ENCODE measurements at regions not wholly inside any gene's neighbourhood (a gene's known extent, or its start where the extent isn't known, plus 50 kb on each side); places are given as distances from the start of the nearest gene placed in this dataset.

- no peak for DNase-seq
These were observed 241.5 kb upstream of the SATB1 start for GRCh38 chr3:18666655-18667054.

GRCh38 chr3:18660059-18660458, 234.9 kb upstream of the SATB1 start:
- DNase-seq, result no peak

- DNase-seq, result no peak
These were observed 233.0 kb upstream of the SATB1 start for GRCh38 chr3:18657858-18658820.

GRCh38 chr3:18656866-18657265, 231.7 kb upstream of the SATB1 start:
- no peak for DNase-seq

GRCh38 chr3:18656410-18656809, 231.3 kb upstream of the SATB1 start:
- no peak for DNase-seq

GRCh38 chr3:18655827-18656226, 230.7 kb upstream of the SATB1 start:
- no peak for DNase-seq

- no peak for DNase-seq
These were observed 227.6 kb upstream of the SATB1 start for GRCh38 chr3:18652781-18653180.

- no peak for DNase-seq
These were observed 225.6 kb upstream of the SATB1 start for GRCh38 chr3:18650731-18651130.

GRCh38 chr3:18649666-18650363, 224.7 kb upstream of the SATB1 start:
- no peak for DNase-seq

GRCh38 chr3:18648868-18649462, 223.8 kb upstream of the SATB1 start:
- no peak for DNase-seq

- DNase-seq, result no peak
These were observed 223.0 kb upstream of the SATB1 start for GRCh38 chr3:18648159-18648558.

- no peak for DNase-seq
These were observed 220.5 kb upstream of the SATB1 start for GRCh38 chr3:18645619-18646018.

GRCh38 chr3:18643281-18643680, 218.1 kb upstream of the SATB1 start:
- no peak for DNase-seq

- no peak for DNase-seq
These were observed 216.8 kb upstream of the SATB1 start for GRCh38 chr3:18641916-18642315.

GRCh38 chr3:18635215-18635614, 210.1 kb upstream of the SATB1 start:
- DNase-seq, result no peak

- no peak for DNase-seq
These were observed 209.3 kb upstream of the SATB1 start for GRCh38 chr3:18634461-18634860.

GRCh38 chr3:18633002-18633401, 207.9 kb upstream of the SATB1 start:
- DNase-seq, result no peak

- DNase-seq, result no peak
These were observed 205.2 kb upstream of the SATB1 start for GRCh38 chr3:18630295-18630694.

GRCh38 chr3:18625085-18625484, 199.9 kb upstream of the SATB1 start:
- no peak for DNase-seq

GRCh38 chr3:18623220-18623619, 198.1 kb upstream of the SATB1 start:
- no peak for DNase-seq

GRCh38 chr3:18618723-18619122, 193.6 kb upstream of the SATB1 start:
- no peak for DNase-seq

GRCh38 chr3:18611991-18612390, 186.9 kb upstream of the SATB1 start:
- no peak for DNase-seq

- DNase-seq, result no peak
These were observed 184.0 kb upstream of the SATB1 start for GRCh38 chr3:18609187-18609586.

- DNase-seq, result no peak
These were observed 172.8 kb upstream of the SATB1 start for GRCh38 chr3:18597919-18598318.

All from activated CD4-positive, alpha-beta T cell treated with anti-CD3 and anti-CD28 coated beads for 1 hour (primary cell).